Right lobe of liver (tissue), 6 donors: ENCODE measurements at regions not wholly inside any gene's neighbourhood (a gene's known extent, or its start where the extent isn't known, plus 50 kb on each side); places are given as distances from the start of the nearest gene placed in this dataset.

Source experiments
- ATAC-seq, 4 donors: fragments of 200-7000 bp; cut with Tn5 transposase; one replicate each; pipeline ENCODE4 v1.9.1; 2020; ENCODE audit warnings: mild to moderate bottlenecking in 4 of 4, moderate library complexity in 4 of 4
- DNase-seq, 3 donors: peaks; one replicate each; pipeline ENCODE4 v3.0.0-alpha.2; 2020
- H3K27ac ChIP-seq, 3 donors: fragments of 200-600 bp; one replicate each; pipeline ENCODE4 v1.8.0; 2022
- H3K27me3 ChIP-seq, 2 donors: fragments of 200-600 bp; one replicate each; pipeline ENCODE4 v1.8.0; 2022
- H3K36me3 ChIP-seq, 4 donors: fragments of 200-600 bp; sonication (generic) in 1 of 4; one replicate each; pipeline versions ENCODE4 v1.5.1 to v1.8.0; 2017 to 2022; ENCODE audit warnings: control low read depth in 1 of 4
- H3K4me1 ChIP-seq, 4 donors: fragments of 200-600 bp; sonication (generic) in 1 of 4; one replicate each; pipeline versions ENCODE4 v1.5.1 to v1.8.0; 2017 to 2022; ENCODE audit warnings: control low read depth in 1 of 4
- H3K4me3 ChIP-seq, 3 donors: fragments of 200-600 bp; one replicate each; pipeline ENCODE4 v1.8.0; 2022
- H3K9me3 ChIP-seq, 4 donors: fragments of 200-600 bp; sonication (generic) in 1 of 4; one replicate each; pipeline versions ENCODE4 v1.5.1 to v1.8.0; 2017 to 2022; ENCODE audit warnings: control low read depth in 1 of 4
- CTCF ChIP-seq, 4 donors: fragments of 200-600 bp in 3 of 4; fragments of 450-650 bp in 1 of 4; IDR thresholded peaks; one replicate each; pipeline versions ENCODE4 v1.5.1 to v1.8.0; 2016 to 2022; ENCODE audit warnings: antibody characterized with exemption in 4 of 4, mild to moderate bottlenecking in 2 of 4
- POLR2A ChIP-seq: fragments of 450-650 bp; IDR thresholded peaks from one replicate; pipeline ENCODE4 v1.6.1; 2017; ENCODE audit warnings: antibody characterized with exemption, mild to moderate bottlenecking
- WGBS: methylation state at CpG from one replicate; pipeline ENCODE4 v1.1.6; 2018; ENCODE audit warnings: low coverage, low lambda C conversion rate; ENCODE audit not compliant: insufficient coverage; ENCODE audit errors: missing lambda C conversion rate; 5-methylcytosine and 5-hydroxymethylcytosine counted together
- intact Hi-C, 2 donors: fragments of 100-400 bp; cut with DNase I; formaldehyde crosslinking; loops; one replicate each; pipeline versions ENCODE4 v1.11.2 to v1.14.1; 2022
- donor health status: DM: no; HTN: yes; CAD: no.
- donor health status: DM: no; HTN: no; CAD: no.
- donor health status: DM: no; HTN: no; CAD: no.
- donor health status: DM: no; HTN: yes; CAD: no.
- donor health status: DM: no; HTN: yes; CAD: no.

GRCh38 chr2:18096836-18097405 lies 218.5 kb downstream of the KCNS3 start:
- DNase-seq = no peak
- Histone ChIP-seq H3K36me3 (no peaks in the 10 kb centered on the region), H3K9me3 (no peaks in the 10 kb centered on the region), H3K27me3 (no peaks in the 10 kb centered on the region), H3K4me3 (no peak overlapping the region), H3K27ac (no peak overlapping the region), H3K4me1 (no peaks in the 10 kb centered on the region)
- TF ChIP-seq CTCF (IDR thresholded peaks at IDR 0.05) (no peak), POLR2A (no peak)
- no peak for ATAC-seq
- 85% methylated on average over 4 of the region's 4 CpGs for WGBS
- intact Hi-C loops = no loop called here

GRCh38 chr2:18094277-18094676 lies 215.8 kb downstream of the KCNS3 start:
- TF ChIP-seq CTCF (IDR thresholded peaks at IDR 0.05) = no peak
- no peak for TF ChIP-seq POLR2A
- no peaks in the 10 kb centered on the region for H3K36me3 ChIP-seq
- DNase-seq = no peak
- 13% methylated on average over 2 of the region's 2 CpGs for WGBS
- H3K4me3 ChIP-seq = no peak overlapping the region
- H3K27ac ChIP-seq = no peak overlapping the region
- H3K9me3 ChIP-seq = no peaks in the 10 kb centered on the region
- H3K4me1 ChIP-seq = no peaks in the 10 kb centered on the region
- no peak for ATAC-seq
- intact Hi-C loops = no loop called here
- no peaks in the 10 kb centered on the region for H3K27me3 ChIP-seq

- TF ChIP-seq POLR2A (no peak), CTCF (IDR thresholded peaks at IDR 0.05) (no peak)
- Histone ChIP-seq H3K4me3 (no peak overlapping the region), H3K27me3 (no peaks in the 10 kb centered on the region), H3K27ac (no peak overlapping the region), H3K4me1 (no peaks in the 10 kb centered on the region), H3K9me3 (no peaks in the 10 kb centered on the region), H3K36me3 (no peaks in the 10 kb centered on the region)
- ATAC-seq = no peak
- no peak for DNase-seq
- intact Hi-C loops = no loop called here
- 87% methylated on average over 3 of the region's 3 CpGs for WGBS
These were observed 214.7 kb downstream of the KCNS3 start for GRCh38 chr2:18093196-18093595.

- H3K27ac ChIP-seq = no peak overlapping the region
- no peaks in the 10 kb centered on the region for H3K27me3 ChIP-seq
- no peak for TF ChIP-seq CTCF (IDR thresholded peaks at IDR 0.05)
- no peak for TF ChIP-seq POLR2A
- WGBS = 36% methylated on average over 1 of the region's 1 CpG
- H3K9me3 ChIP-seq = no peaks in the 10 kb centered on the region
- ATAC-seq (no peak), DNase-seq (no peak)
- H3K36me3 ChIP-seq = no peaks in the 10 kb centered on the region
- intact Hi-C loops = no loop called here
- H3K4me3 ChIP-seq = no peak overlapping the region
- H3K4me1 ChIP-seq = no peaks in the 10 kb centered on the region
These were observed 214.3 kb downstream of the KCNS3 start for GRCh38 chr2:18092760-18093159.

GRCh38 chr2:18085593-18085992 lies 207.1 kb downstream of the KCNS3 start:
- Histone ChIP-seq H3K4me1 (no peaks in the 10 kb centered on the region), H3K4me3 (no peak overlapping the region), H3K9me3 (no peaks in the 10 kb centered on the region), H3K36me3 (no peaks in the 10 kb centered on the region), H3K27me3 (no peaks in the 10 kb centered on the region), H3K27ac (no peak overlapping the region)
- no peak for DNase-seq
- ATAC-seq = no peak
- intact Hi-C loops = no loop called here
- TF ChIP-seq POLR2A = no peak
